ENCODE measurements at regions not wholly inside any gene's neighbourhood (a gene's known extent, or its start where the extent isn't known, plus 50 kb on each side); places are given as distances from the start of the nearest gene placed in this dataset.

GRCh38 chr22:49534386-49534785, 293.3 kb downstream of the BRD1 start:
- no peak for FAIRE-seq
- DNase-seq (ENCODE audit: insufficient read length, low spot score), result no peak
- no peak for TF ChIP-seq SPI1 (IDR thresholded peaks at IDR 0.05; ENCODE audit: low read depth, low read length)
- TF ChIP-seq POLR2A (IDR thresholded peaks at IDR 0.05; ENCODE audit: low read depth, low read length), result no peak
- TF ChIP-seq POLR2AphosphoS5 (IDR thresholded peaks at IDR 0.05; ENCODE audit: low read depth, low read length), result no peak
- TF ChIP-seq TAF1 (IDR thresholded peaks at IDR 0.05; ENCODE audit: low read depth, low read length), result no peak
- no peak for TF ChIP-seq POU2F2 (IDR thresholded peaks at IDR 0.05; ENCODE audit: low read depth, low read length)
- no peak for TF ChIP-seq PAX5 (IDR thresholded peaks at IDR 0.05; ENCODE audit: insufficient read depth, low read length, severe bottlenecking)

GRCh38 chr22:49533886-49534285, 293.8 kb downstream of the BRD1 start:
- TF ChIP-seq SPI1 (IDR thresholded peaks at IDR 0.05; ENCODE audit: low read depth, low read length), result no peak
- FAIRE-seq (no peak), DNase-seq (ENCODE audit: insufficient read length, low spot score) (no peak)

DNA sequence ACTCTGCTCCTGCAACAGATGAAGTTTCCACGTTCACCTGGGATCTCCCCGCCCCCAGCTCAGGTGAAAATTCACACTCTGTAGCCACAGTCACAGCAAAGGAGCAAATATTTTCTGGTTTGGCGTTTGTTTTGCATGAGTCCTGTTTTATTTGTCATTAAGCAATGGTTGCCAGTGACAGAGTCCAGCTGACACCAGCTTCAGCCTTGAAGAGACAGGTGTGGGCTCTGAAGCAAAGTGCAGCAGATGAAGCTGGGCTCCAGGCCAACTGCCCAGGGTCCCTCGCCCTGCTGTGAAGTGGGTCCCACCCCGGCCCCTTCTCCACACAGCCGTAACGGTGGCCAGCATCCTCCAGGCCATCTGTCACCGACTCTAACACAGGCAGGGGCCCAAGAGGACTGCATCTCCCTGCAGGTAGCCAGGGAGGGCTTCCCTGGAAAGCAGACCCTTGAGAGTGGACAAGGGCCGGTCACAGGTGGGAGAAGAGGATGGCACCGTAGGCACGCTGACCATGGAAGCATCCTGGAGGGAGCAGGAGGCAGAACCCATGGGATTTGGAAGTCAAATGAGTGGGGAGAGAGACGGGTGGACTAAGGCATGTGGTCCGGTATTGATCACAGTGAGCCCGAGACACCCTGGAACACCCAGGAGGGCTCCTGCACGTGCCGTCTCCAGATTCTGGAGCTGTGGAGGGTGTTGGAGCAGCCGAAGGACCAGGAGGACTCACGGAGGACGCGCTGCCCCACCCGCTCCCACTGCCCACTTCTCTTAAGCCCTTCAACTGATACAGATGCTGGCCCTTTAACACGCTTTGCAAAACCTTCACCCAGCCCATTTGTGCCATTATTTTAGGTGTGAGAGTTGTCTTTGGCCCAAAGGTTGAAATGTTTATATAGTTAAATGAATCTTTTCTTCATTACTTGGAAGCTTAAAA, 294.5 kb downstream of the BRD1 start:
- no peak for FAIRE-seq
- no peak for TF ChIP-seq TAF1 (IDR thresholded peaks at IDR 0.05; ENCODE audit: low read depth, low read length)
- TF ChIP-seq POLR2AphosphoS5 (IDR thresholded peaks at IDR 0.05; ENCODE audit: low read depth, low read length), result no peak
- no peak for TF ChIP-seq POLR2A (IDR thresholded peaks at IDR 0.05; ENCODE audit: low read depth, low read length)
- DNase-seq (ENCODE audit: insufficient read length, low spot score), result no peak

GRCh38 chr22:49531368-49531791, 296.3 kb downstream of the BRD1 start:
- DNase-seq (ENCODE audit: insufficient read length, low spot score), result no peak
- TF ChIP-seq TAF1 (IDR thresholded peaks at IDR 0.05; ENCODE audit: low read depth, low read length) (no peak), POLR2AphosphoS5 (IDR thresholded peaks at IDR 0.05; ENCODE audit: low read depth, low read length) (no peak), POLR2A (IDR thresholded peaks at IDR 0.05; ENCODE audit: low read depth, low read length) (no peak), PAX5 (IDR thresholded peaks at IDR 0.05; ENCODE audit: insufficient read depth, low read length, severe bottlenecking) (no peak), POU2F2 (IDR thresholded peaks at IDR 0.05; ENCODE audit: low read depth, low read length) (no peak), SPI1 (IDR thresholded peaks at IDR 0.05; ENCODE audit: low read depth, low read length) (no peak)
- no peak for FAIRE-seq

- DNase-seq (ENCODE audit: insufficient read length, low spot score) (no peak), FAIRE-seq (no peak)
- TF ChIP-seq POU2F2 (IDR thresholded peaks at IDR 0.05; ENCODE audit: low read depth, low read length), result no peak
- TF ChIP-seq TAF1 (IDR thresholded peaks at IDR 0.05; ENCODE audit: low read depth, low read length), result no peak
- no peak for TF ChIP-seq SPI1 (IDR thresholded peaks at IDR 0.05; ENCODE audit: low read depth, low read length)
- TF ChIP-seq PAX5 (IDR thresholded peaks at IDR 0.05; ENCODE audit: insufficient read depth, low read length, severe bottlenecking), result no peak
- no peak for TF ChIP-seq POLR2AphosphoS5 (IDR thresholded peaks at IDR 0.05; ENCODE audit: low read depth, low read length)
- no peak for TF ChIP-seq POLR2A (IDR thresholded peaks at IDR 0.05; ENCODE audit: low read depth, low read length)
Measured at GRCh38 chr22:49530671-49531367, 296.9 kb downstream of the BRD1 start.

GRCh38 chr22:49528420-49528720, 299.3 kb downstream of the BRD1 start:
- no peak for DNase-seq (ENCODE audit: insufficient read length, low spot score)
- no peak for FAIRE-seq
- TF ChIP-seq SPI1 (IDR thresholded peaks at IDR 0.05; ENCODE audit: low read depth, low read length) (no peak), TAF1 (IDR thresholded peaks at IDR 0.05; ENCODE audit: low read depth, low read length) (no peak), POLR2A (IDR thresholded peaks at IDR 0.05; ENCODE audit: low read depth, low read length) (no peak), PAX5 (IDR thresholded peaks at IDR 0.05; ENCODE audit: insufficient read depth, low read length, severe bottlenecking) (no peak), POU2F2 (IDR thresholded peaks at IDR 0.05; ENCODE audit: low read depth, low read length) (no peak), POLR2AphosphoS5 (IDR thresholded peaks at IDR 0.05; ENCODE audit: low read depth, low read length) (no peak)

- no peak for TF ChIP-seq PAX5 (IDR thresholded peaks at IDR 0.05; ENCODE audit: insufficient read depth, low read length, severe bottlenecking)
- TF ChIP-seq TAF1 (IDR thresholded peaks at IDR 0.05; ENCODE audit: low read depth, low read length), result no peak
- TF ChIP-seq SPI1 (IDR thresholded peaks at IDR 0.05; ENCODE audit: low read depth, low read length), result no peak
- TF ChIP-seq POLR2AphosphoS5 (IDR thresholded peaks at IDR 0.05; ENCODE audit: low read depth, low read length), result no peak
- TF ChIP-seq POU2F2 (IDR thresholded peaks at IDR 0.05; ENCODE audit: low read depth, low read length), result no peak
- no peak for TF ChIP-seq POLR2A (IDR thresholded peaks at IDR 0.05; ENCODE audit: low read depth, low read length)
- no peak for DNase-seq (ENCODE audit: insufficient read length, low spot score)
- no peak for FAIRE-seq
Measured at GRCh38 chr22:49527611-49528419, 299.9 kb downstream of the BRD1 start.

- FAIRE-seq, result no peak
- TF ChIP-seq POLR2AphosphoS5 (IDR thresholded peaks at IDR 0.05; ENCODE audit: low read depth, low read length) (no peak), PAX5 (IDR thresholded peaks at IDR 0.05; ENCODE audit: insufficient read depth, low read length, severe bottlenecking) (no peak), POLR2A (IDR thresholded peaks at IDR 0.05; ENCODE audit: low read depth, low read length) (no peak), TAF1 (IDR thresholded peaks at IDR 0.05; ENCODE audit: low read depth, low read length) (no peak), SPI1 (IDR thresholded peaks at IDR 0.05; ENCODE audit: low read depth, low read length) (no peak), POU2F2 (IDR thresholded peaks at IDR 0.05; ENCODE audit: low read depth, low read length) (no peak)
- no peak for DNase-seq (ENCODE audit: insufficient read length, low spot score)
Measured at GRCh38 chr22:49525801-49526535, 301.7 kb downstream of the BRD1 start.

DNA sequence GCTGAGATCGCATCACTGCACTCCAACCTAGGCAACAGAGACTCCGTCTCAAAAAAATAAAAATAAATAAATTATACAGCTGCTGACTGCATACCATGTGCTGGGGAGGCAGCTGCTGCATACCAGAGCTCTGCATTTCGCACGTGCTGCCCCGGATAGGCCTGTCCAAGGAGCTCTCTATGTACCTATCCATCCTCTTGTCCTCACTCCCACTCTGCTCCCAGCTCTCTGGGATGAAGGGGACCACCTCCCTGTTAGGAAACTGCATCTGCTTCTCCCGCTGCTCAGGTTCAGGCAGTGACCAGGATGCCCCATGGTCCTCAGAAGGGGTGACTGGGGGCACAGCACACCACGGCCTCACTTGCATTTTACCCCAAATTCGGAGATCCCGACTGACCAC, 302.3 kb downstream of the BRD1 start:
- no peak for DNase-seq (ENCODE audit: insufficient read length, low spot score)
- TF ChIP-seq POLR2AphosphoS5 (IDR thresholded peaks at IDR 0.05; ENCODE audit: low read depth, low read length) (no peak), POLR2A (IDR thresholded peaks at IDR 0.05; ENCODE audit: low read depth, low read length) (no peak), TAF1 (IDR thresholded peaks at IDR 0.05; ENCODE audit: low read depth, low read length) (no peak), PAX5 (IDR thresholded peaks at IDR 0.05; ENCODE audit: insufficient read depth, low read length, severe bottlenecking) (no peak), POU2F2 (IDR thresholded peaks at IDR 0.05; ENCODE audit: low read depth, low read length) (no peak), SPI1 (IDR thresholded peaks at IDR 0.05; ENCODE audit: low read depth, low read length) (no peak)

More for the DNA sequence above, 302.3 kb downstream of the BRD1 start:
- FAIRE-seq, result no peak

Data from GM12891 (cell line).